SK-N-SH (cell line): ENCODE measurements at regions not wholly inside any gene's neighbourhood (a gene's known extent, or its start where the extent isn't known, plus 50 kb on each side); places are given as distances from the start of the nearest gene placed in this dataset.

Source experiments
- CTCF ChIA-PET: fragments of 300-600, 350-600 bp; formaldehyde crosslinking; extraction: SDS; loops from one replicate; lab custom pipeline; 2021; lab: Yijun Ruan, JAX
- POLR2A ChIA-PET: fragments of 350-600 bp; sonication (Branson Sonifier 250); formaldehyde crosslinking; extraction: SDS; loops from one replicate; lab custom pipeline; 2020; ENCODE audit warnings: antibody characterized with exemption, inconsistent platforms; lab: Yijun Ruan, JAX
- DNase-seq: peaks from one replicate; pipeline ENCODE4 v3.0.0; 2012
- H2AFZ ChIP-seq: fragments of 200-600 bp; sonication (generic); 2 replicates; pipeline ENCODE4 v1.8.1; 2016; ENCODE audit warnings: antibody characterized with exemption, mild to moderate bottlenecking, low read depth
- H3F3A ChIP-seq: fragments of 200-600 bp; sonication (generic); replicated peaks from 2 replicates; pipeline ENCODE3; 2016; ENCODE audit warnings: antibody characterized with exemption, mild to moderate bottlenecking; ENCODE audit not compliant: insufficient read depth
- H3K27ac ChIP-seq, 2 experiments: fragments of 200-500 bp in 1 of 2; fragments of 200-600 bp in 1 of 2; sonication (Bioruptor generic) in 1 of 2; sonication (generic), shearing (Covaris generic) in 1 of 2; 2 replicates each; pipeline versions ENCODE4 v1.5.1 to v1.6.1; 2014 to 2016; ENCODE audit warnings: low read depth in 2 of 2, inconsistent platforms in 1 of 2, low read length in 1 of 2, mild to moderate bottlenecking in 1 of 2, mixed read lengths in 1 of 2
- H3K27me3 ChIP-seq: fragments of 200-600 bp; sonication (generic), shearing (Covaris generic); 2 replicates; pipeline ENCODE4 v1.6.1; 2016; ENCODE audit warnings: mixed run types; ENCODE audit not compliant: insufficient read depth
- H3K36me3 ChIP-seq, 2 experiments: fragments of 200-500 bp in 1 of 2; fragments of 200-600 bp in 1 of 2; sonication (Bioruptor generic) in 1 of 2; sonication (generic) in 1 of 2; replicated peaks in 1 of 2; 2 replicates each; pipeline versions ENCODE3 to v1.5.1; 2014 to 2016; ENCODE audit warnings: low read length in 1 of 2, mild to moderate bottlenecking in 1 of 2; ENCODE audit not compliant: insufficient read depth in 2 of 2, control insufficient read depth in 1 of 2
- H3K4me1 ChIP-seq, 2 experiments: fragments of 200-500 bp in 1 of 2; fragments of 200-600 bp in 1 of 2; sonication (Bioruptor generic) in 1 of 2; sonication (generic), shearing (Covaris generic) in 1 of 2; 2 replicates each; pipeline versions ENCODE4 v1.5.1 to v1.6.1; 2014 to 2016; ENCODE audit warnings: low read depth in 1 of 2, low read length in 1 of 2, mixed run types in 1 of 2; ENCODE audit not compliant: insufficient read depth in 2 of 2, control insufficient read depth in 1 of 2
- H3K4me2 ChIP-seq: fragments of 200-600 bp; sonication (generic), shearing (Covaris generic); 2 replicates; pipeline ENCODE4 v1.6.1; 2017; ENCODE audit warnings: mixed run types
- H3K4me3 ChIP-seq, 2 experiments: fragments of 200-500 bp in 1 of 2; fragments of 200-600 bp in 1 of 2; sonication (Bioruptor generic) in 1 of 2; sonication (generic), shearing (Covaris generic) in 1 of 2; 2 replicates each; pipeline versions ENCODE4 v1.5.1 to v1.8.1; 2014 to 2016; ENCODE audit warnings: low read depth in 2 of 2, inconsistent platforms in 1 of 2, low read length in 1 of 2, mild to moderate bottlenecking in 1 of 2, mixed read lengths in 1 of 2, moderate library complexity in 1 of 2
- H3K79me2 ChIP-seq: fragments of 200-600 bp; sonication (generic); 2 replicates; pipeline ENCODE4 v1.8.1; 2017; ENCODE audit warnings: mild to moderate bottlenecking; ENCODE audit not compliant: insufficient read depth
- H3K9ac ChIP-seq: fragments of 200-600 bp; sonication (generic); 2 replicates; pipeline ENCODE4 v1.6.1; 2017; ENCODE audit warnings: mixed run types
- H3K9me2 ChIP-seq: fragments of 200-600 bp; sonication (generic); 2 replicates; pipeline ENCODE4 v1.6.1; 2017; ENCODE audit warnings: mixed run types
- H3K9me3 ChIP-seq: fragments of 200-600 bp; sonication (generic); 2 replicates; pipeline ENCODE4 v1.6.1; 2017; ENCODE audit warnings: mixed run types, mild to moderate bottlenecking, moderate library complexity
- H4K20me1 ChIP-seq: fragments of 200-600 bp; sonication (generic); 2 replicates; pipeline ENCODE4 v1.6.1; 2017; ENCODE audit warnings: mild to moderate bottlenecking, mixed run types; ENCODE audit not compliant: insufficient read depth
- CHD2 ChIP-seq: fragments of 150-350 bp; IDR thresholded peaks from 2 replicates; pipeline ENCODE4 v1.6.1; 2018; ENCODE audit warnings: low read length; ENCODE audit not compliant: partially characterized antibody
- EP300 ChIP-seq, 2 experiments: IDR thresholded peaks; 2 replicates each; pipeline versions ENCODE4 v1.4.0 to v1.6.1; 2012; ENCODE audit warnings: borderline replicate concordance in 1 of 2, low read depth in 1 of 2, low read length in 1 of 2
- FOSL2 ChIP-seq: IDR thresholded peaks from 2 replicates; pipeline ENCODE4 v1.4.0; 2012; ENCODE audit warnings: low read depth, mild to moderate bottlenecking, moderate library complexity, borderline replicate concordance
- FOXM1 ChIP-seq: IDR thresholded peaks from 2 replicates; pipeline ENCODE4 v1.4.0; 2012; ENCODE audit warnings: low read depth, mild to moderate bottlenecking
- GABPA ChIP-seq: IDR thresholded peaks from 2 replicates; pipeline ENCODE4 v1.4.0; 2012; ENCODE audit warnings: low read depth, mild to moderate bottlenecking
- JUND ChIP-seq: IDR thresholded peaks from 2 replicates; pipeline ENCODE4 v1.4.0; 2012
- MAX ChIP-seq: IDR thresholded peaks from 2 replicates; pipeline ENCODE4 v1.4.0; 2012; ENCODE audit warnings: low read depth
- NFIC ChIP-seq: IDR thresholded peaks from 2 replicates; pipeline ENCODE4 v1.4.0; 2012; ENCODE audit warnings: borderline replicate concordance
- NRF1 ChIP-seq: IDR thresholded peaks from 2 replicates; pipeline ENCODE4 v1.6.1; 2012; ENCODE audit warnings: low read depth, mild to moderate bottlenecking, low read length
- PBX3 ChIP-seq: IDR thresholded peaks from 2 replicates; pipeline ENCODE4; 2012
- POLR2AphosphoS5 ChIP-seq: IDR thresholded peaks from 2 replicates; pipeline ENCODE4 v1.6.1; 2012; ENCODE audit warnings: low read depth, low read length
- RAD21 ChIP-seq: IDR thresholded peaks from 2 replicates; pipeline ENCODE4 v1.6.1; 2012; ENCODE audit warnings: mild to moderate bottlenecking, low read length
- RCOR1 ChIP-seq: fragments of 150-350 bp; IDR thresholded peaks from 2 replicates; pipeline ENCODE4 v1.6.1; 2017; ENCODE audit warnings: antibody characterized with exemption, low read length
- SMC3 ChIP-seq: IDR thresholded peaks from 2 replicates; pipeline ENCODE4 v1.6.1; 2012; ENCODE audit warnings: low read depth, low read length, improper control_type of control experiment
- TCF12 ChIP-seq: IDR thresholded peaks from 2 replicates; pipeline ENCODE4 v1.4.0; 2012
- TEAD4 ChIP-seq: IDR thresholded peaks from 2 replicates; pipeline ENCODE4 v1.4.0; 2012; ENCODE audit warnings: mild to moderate bottlenecking, borderline replicate concordance; ENCODE audit not compliant: insufficient read depth
- YY1 ChIP-seq: IDR thresholded peaks from 2 replicates; pipeline ENCODE4 v1.4.0; 2012; ENCODE audit warnings: low read depth, mild to moderate bottlenecking
- WGBS: methylation state at CpG from one replicate; pipeline ENCODE4 v1.1.6; 2017; ENCODE audit warnings: low lambda C conversion rate; 5-methylcytosine and 5-hydroxymethylcytosine counted together

- Histone ChIP-seq H3K27me3 (no peaks in the 10 kb centered on the region), H3K27ac (no peak overlapping the region; a peak in 1 of 4 replicates)
Measured at GRCh38 chr15:35606450-35606779, 60.5 kb upstream of the DPH6 start.

GRCh38 chr15:35616498-35617271, 70.7 kb upstream of the DPH6 start:
- no peaks in the 10 kb centered on the region; the same call in 1 of the 2 replicates for H3K9me3 ChIP-seq
- WGBS, result 86% methylated on average over 1 of the region's 1 CpG
- no peak for DNase-seq
- no peaks in the 10 kb centered on the region for H4K20me1 ChIP-seq
- H3K36me3 ChIP-seq, result no peaks in the 10 kb centered on the region
- H3K79me2 ChIP-seq, result no peaks in the 10 kb centered on the region
- POLR2A ChIA-PET, result no interaction called here
- H3F3A ChIP-seq, result no peaks in the 10 kb centered on the region
- H2AFZ ChIP-seq, result no peak overlapping the region
- no peak overlapping the region for H3K4me2 ChIP-seq
- H3K9ac ChIP-seq, result no peak overlapping the region
- no peak overlapping the region for H3K4me3 ChIP-seq
- CTCF ChIA-PET, result interaction anchor here (1.0 kb wide), 1 partner anchor 9 kb away, joined by 4 read pairs; no protein-coding TSS in a partner anchor
- H3K9me2 ChIP-seq, result no peaks in the 10 kb centered on the region
- no peaks in the 10 kb centered on the region for H3K27me3 ChIP-seq
- peaks cover 0 to 7% of the 10 kb centered on the region in 2 experiments; a peak in 3 of 4 replicates for H3K4me1 ChIP-seq
- H3K27ac ChIP-seq, result peak overlapping the region in 1 of 2 experiments; percentile 64; a peak in 2 of 4 replicates
- TF ChIP-seq EP300 (IDR thresholded peaks at IDR 0.05; ENCODE audit: borderline replicate concordance in 1 of 2, low read depth in 1 of 2, low read length in 1 of 2) (no peak), TCF12 (peak; percentile 39; the same call in 1 of the 2 replicates), MAX (0 out of 2 replicates have a peak, but pooled peaks have one; percentile 10)

More at GRCh38 chr15:35606450-35606779, 60.5 kb upstream of the DPH6 start:
- POLR2A ChIA-PET, result no interaction called here
- H3K4me3 ChIP-seq, result no peak overlapping the region
- 78% methylated on average over 3 of the region's 3 CpGs for WGBS
- no peaks in the 10 kb centered on the region for H4K20me1 ChIP-seq
- no peaks in the 10 kb centered on the region; a peak in 1 of 4 replicates for H3K4me1 ChIP-seq
- no peaks in the 10 kb centered on the region for H3K9me3 ChIP-seq
- no peaks in the 10 kb centered on the region for H3K9me2 ChIP-seq
- no peak overlapping the region for H2AFZ ChIP-seq
- H3F3A ChIP-seq, result no peaks in the 10 kb centered on the region
- no peak overlapping the region for H3K9ac ChIP-seq
- H3K4me2 ChIP-seq, result no peak overlapping the region
- TF ChIP-seq JUND (no peak), NFIC (no peak), NRF1 (no peak), POLR2AphosphoS5 (no peak), TCF12 (no peak), SMC3 (no peak)
- TF ChIP-seq, all 33 proteins: peak for 0
- no peak for DNase-seq
- CTCF ChIA-PET, result no interaction called here
- Histone ChIP-seq H3K79me2 (no peaks in the 10 kb centered on the region), H3K36me3 (no peaks in the 10 kb centered on the region)

- DNase-seq, result peak; percentile 7
- Histone ChIP-seq H3K9me3 (no peaks in the 10 kb centered on the region), H3K36me3 (no peaks in the 10 kb centered on the region), H3K9ac (no peak overlapping the region), H3K4me2 (no peak overlapping the region), H2AFZ (no peak overlapping the region), H3K27me3 (no peaks in the 10 kb centered on the region), H3K79me2 (no peaks in the 10 kb centered on the region), H3K9me2 (no peaks in the 10 kb centered on the region), H3K4me3 (no peak overlapping the region), H3K4me1 (peaks cover 0 to 7% of the 10 kb centered on the region in 2 experiments; a peak in 3 of 4 replicates), H4K20me1 (no peaks in the 10 kb centered on the region), H3F3A (no peaks in the 10 kb centered on the region), H3K27ac (peak overlapping the region; percentile 8 to 86; a peak in 3 of 4 replicates)
- 38% methylated on average over 2 of the region's 2 CpGs for WGBS
- POLR2A ChIA-PET, result no interaction called here
- TF ChIP-seq GABPA (no peak), RAD21 (0 out of 2 replicates have a peak, but pooled peaks have one; percentile 12), YY1 (no peak), FOXM1 (peak; percentile 82; the same call in 1 of the 2 replicates), RCOR1 (peak; percentile 80), PBX3 (peak; percentile 72), POLR2AphosphoS5 (peak; percentile 84; the same call in 1 of the 2 replicates), NFIC (peak; percentile 73; the same call in 1 of the 2 replicates), CHD2 (peak; percentile 58), EP300 (IDR thresholded peaks at IDR 0.05; ENCODE audit: borderline replicate concordance in 1 of 2, low read depth in 1 of 2, low read length in 1 of 2) (peak; percentile 40 to 87; a peak in 3 of 4 replicates), FOSL2 (no peak), TCF12 (peak; percentile 91), TEAD4 (peak; percentile 71; the same call in 1 of the 2 replicates)
- TF ChIP-seq, all 33 proteins: peak for 10
- CTCF ChIA-PET, result interaction anchor here (0.6 to 2.3 kb wide), 5 partner anchors 9 to 540 kb away, joined by 3 to 6 read pairs (median 4); no protein-coding TSS in a partner anchor
Measured at GRCh38 chr15:35618260-35619188, 72.6 kb upstream of the DPH6 start.
